HG03095 (cell line): ENCODE measurements at regions not wholly inside any gene's neighbourhood (a gene's known extent, or its start where the extent isn't known, plus 50 kb on each side); places are given as distances from the start of the nearest gene placed in this dataset.
"Not testable (repeated sequence)": the region's sequence is repeated elsewhere in the genome, so short reads cannot be mapped to it uniquely, and the experiment has no call there.

ENCODE experiments used
- ATAC-seq: cut with Tn5 transposase; IDR thresholded peaks from one replicate; pipeline ENCODE4 v1.9.1; 2021; ENCODE audit warnings: moderate library complexity; ENCODE audit not compliant: unreplicated experiment

DNA sequence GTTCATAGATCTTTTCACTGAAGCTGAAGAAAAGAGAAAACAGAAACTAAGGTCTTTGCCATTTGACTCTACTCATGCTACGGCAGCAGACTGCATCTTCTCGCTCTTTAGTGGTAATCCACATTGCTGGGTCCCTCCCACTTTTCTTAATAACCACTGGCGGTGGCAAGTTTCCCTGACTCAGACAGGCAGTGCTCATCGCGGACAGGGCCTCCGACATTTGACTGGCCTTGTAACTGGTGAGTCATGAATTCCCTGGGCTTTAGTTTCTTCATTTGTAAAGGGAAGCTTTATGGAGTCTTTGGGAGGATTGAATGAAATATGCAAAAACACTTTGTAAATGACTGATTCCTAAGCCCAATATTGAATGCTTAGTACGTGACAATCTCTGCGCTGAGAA, 238.2 kb upstream of the RBBP8 start:
- no peak for ATAC-seq

DNA sequence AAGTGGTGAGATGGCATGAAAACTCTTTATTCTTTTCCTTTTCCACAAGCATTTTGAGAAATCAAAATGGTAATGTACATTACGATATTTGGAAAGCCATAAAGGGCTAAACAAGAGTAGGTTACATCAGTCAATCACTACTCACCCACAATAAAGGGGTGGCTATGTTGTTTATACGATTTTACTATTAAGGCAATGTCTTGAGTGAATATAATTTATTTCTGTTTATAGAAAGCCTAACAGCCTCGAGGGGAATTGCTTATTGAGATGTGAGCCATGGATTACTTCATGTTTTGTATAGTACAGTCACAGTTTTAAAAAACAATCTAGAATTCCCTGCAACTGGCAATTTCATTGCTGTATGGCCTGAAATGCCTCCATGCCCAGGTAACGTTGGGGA, 237.5 kb upstream of the RBBP8 start:
- ATAC-seq, result no peak

DNA sequence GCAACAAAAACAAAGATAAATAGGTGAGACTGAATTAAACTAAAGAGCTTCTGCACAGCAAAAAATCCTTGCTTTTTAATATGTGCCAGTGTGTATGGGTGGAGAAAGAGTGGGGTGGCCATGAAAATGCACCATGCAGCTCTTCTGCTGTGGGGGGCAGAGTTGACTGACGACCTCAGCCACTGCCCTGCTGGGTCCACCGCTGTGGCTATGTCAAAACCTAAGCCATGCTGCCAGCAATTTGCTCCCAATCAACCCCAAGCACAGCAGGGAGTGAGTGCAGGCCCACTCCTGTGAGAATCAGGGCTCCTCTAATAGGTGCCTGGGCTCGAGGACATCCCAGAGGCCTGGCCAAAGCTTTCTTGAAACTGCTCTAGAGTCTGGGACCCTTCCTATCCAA, 235.6 kb upstream of the RBBP8 start:
- no peak for ATAC-seq

DNA sequence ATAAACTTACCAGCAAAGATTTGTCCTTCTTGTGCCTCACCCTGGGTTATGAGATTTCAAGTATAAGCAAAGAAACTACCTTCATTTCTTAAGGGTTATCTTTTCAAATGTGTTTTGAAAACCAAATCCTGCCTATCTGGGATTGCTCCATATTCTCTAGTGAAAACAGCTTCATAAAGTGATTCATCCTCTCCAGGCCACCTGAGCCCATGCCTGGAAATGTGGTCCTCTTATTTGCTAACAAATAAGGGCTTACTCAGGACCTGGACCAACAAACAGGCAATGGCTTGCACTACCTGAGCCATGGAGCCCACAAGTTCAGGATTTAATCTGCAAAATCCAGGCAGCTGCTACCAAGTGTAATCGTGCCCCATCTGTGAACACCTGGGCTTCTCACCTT, 234.4 kb upstream of the RBBP8 start:
- no peak for ATAC-seq

DNA sequence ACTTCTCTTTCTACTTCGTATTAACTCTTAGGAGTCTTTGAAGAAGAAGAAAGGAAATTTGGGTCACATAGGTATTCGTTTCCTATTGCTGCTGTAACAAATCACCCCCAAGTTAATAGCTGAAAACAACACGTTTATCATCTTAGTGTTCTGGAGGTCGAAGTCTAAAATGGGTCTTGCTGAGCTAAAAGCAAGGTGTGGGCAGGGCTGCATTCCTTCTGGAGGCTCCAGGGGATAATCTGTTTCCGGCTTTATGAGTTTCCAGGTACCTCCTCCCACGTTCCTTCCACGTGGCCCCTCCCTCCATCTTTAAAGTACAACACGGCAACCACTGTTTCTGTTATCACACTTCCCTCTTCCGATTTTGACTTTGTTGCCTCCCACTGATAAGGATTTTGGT, 233.5 kb upstream of the RBBP8 start:
- no peak for ATAC-seq

DNA sequence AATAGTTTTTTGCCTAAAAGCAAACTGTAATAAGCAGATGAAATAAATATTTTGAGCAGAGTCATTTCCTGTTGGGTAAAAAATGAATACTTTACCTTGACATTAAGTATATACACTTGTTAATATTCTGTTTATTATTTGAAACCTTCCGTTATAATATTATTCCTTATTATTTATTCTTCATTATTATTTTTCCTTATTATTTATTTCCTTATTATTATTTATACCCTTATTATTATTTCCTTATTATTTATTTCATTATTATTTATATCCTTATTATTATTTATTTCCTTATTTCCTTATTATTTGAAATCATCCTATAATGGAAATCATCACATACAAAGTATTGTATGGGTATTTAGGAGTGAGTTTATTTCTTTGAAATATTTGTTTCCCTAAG, 232.2 kb upstream of the RBBP8 start:
- ATAC-seq, result no peak

DNA sequence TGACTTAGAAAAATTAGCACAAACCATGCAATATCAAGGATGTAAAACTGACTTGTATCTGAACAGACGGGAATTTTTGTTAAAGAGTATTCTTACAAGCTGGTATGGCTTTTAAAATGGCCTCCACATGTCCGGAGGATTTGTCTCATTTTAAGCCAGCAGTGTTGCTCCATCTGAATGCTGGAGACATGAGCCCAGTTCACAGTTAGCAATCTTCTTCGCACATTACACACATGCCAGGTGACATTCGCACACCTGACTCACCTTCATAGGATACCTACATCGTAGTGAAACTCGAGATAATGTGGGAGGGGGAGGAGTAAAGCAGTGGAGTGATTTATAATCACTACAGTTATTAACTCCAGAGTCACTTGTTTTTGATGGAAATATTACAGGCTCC, 231.8 kb upstream of the RBBP8 start:
- no peak for ATAC-seq

DNA sequence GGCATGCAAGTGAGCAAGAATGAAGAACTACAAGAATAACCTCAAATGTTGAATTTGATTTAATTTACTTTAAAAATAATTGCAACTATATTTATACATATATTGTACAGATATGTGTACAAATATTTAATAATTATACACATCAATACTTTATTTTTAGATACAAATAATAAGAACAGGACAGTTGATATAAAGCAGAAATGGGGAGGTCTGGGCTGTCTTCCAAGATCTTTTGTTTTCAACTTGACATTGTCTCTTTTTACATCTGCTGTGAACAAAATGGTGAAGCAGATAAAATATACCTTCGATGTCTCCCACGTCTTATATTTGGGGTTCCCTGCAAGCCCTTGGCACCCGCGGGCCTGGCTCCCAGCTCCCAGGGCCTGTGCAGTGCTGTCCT, 231.3 kb upstream of the RBBP8 start:
- ATAC-seq, result no peak

DNA sequence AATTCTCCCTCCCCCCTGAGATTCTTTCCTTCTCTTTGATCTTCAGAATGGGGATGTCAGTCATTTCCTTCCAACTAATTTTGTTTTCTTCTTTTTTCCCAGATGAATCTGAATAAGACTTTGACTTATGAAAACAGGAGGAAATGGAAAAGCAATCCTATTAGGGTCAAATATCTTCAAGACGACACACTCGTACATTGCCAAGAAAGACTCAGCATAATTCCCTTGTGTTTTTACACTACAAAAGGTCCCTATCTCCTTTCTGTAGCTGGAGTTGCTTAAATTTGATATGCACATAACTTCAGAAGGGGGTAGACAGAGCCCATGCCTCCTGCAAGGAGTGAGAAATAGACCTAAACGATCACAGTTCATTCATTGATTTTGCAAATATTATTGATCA, 230.3 kb upstream of the RBBP8 start:
- ATAC-seq, result no peak

DNA sequence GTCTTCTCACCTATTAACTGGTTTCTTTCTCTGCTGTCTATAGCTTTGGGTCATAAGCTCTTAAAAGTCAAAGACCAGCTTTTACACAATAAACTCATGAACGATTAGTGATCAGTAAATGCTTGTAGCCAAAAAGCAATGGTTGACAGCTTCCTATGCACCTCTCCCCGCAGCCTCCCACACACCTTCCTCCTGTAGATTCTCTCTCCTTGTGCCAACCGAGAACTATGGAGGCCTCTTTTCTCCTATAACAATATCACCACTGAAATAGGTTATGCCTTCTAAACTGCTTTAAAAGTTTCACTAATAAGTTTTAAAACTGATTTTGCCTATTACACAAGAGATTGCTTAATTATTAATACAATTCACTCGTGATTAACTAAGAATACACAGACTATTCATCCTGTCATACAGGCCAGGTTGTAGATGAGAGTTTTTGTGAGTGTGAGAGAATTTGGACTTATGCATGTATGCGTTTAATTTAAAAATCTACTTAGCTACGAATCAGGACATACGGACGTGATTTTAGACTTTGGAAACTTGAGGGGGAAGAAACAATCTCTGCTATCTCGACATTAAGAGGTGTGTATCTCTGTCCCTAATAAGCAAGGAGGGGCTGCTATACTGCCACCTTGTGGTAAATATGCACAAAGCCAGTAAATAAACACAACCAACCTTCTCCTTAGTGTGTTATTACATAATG, 229.1 kb upstream of the RBBP8 start:
- ATAC-seq, result no peak

DNA sequence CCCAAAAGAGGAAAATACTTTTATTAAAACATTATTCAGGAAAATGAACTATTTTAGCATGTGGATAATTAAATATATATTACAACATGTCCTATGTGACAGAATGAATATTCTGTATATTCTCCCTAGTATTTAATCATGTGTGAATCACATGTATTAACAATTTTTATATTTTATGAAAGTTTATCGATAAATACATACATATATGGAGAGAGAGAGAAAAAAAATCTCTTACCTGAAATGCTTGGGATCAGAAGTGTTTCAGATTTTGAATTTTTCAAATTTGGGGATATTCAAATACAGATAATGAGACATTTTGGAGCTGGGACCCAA, 228.6 kb upstream of the RBBP8 start:
- ATAC-seq, result no peak

DNA sequence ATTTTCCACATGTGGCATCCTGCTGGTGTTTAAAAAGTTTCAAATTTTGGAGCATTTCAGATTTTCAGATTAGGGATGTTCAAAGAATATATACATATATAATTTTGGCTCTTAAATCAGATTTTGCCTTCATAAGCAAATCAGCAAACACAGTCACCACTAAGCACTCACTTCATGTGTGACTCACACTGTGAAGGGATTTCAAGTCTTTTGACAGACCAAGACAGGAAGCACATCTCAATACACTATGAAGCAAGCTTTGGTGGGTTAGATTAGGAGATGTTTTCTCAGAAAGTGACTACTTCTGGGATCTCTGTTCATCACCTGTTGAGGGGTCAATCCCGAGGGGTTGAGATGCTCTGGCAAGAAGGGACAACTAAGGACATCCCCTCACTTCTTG, 227.8 kb upstream of the RBBP8 start:
- ATAC-seq, result no peak

DNA sequence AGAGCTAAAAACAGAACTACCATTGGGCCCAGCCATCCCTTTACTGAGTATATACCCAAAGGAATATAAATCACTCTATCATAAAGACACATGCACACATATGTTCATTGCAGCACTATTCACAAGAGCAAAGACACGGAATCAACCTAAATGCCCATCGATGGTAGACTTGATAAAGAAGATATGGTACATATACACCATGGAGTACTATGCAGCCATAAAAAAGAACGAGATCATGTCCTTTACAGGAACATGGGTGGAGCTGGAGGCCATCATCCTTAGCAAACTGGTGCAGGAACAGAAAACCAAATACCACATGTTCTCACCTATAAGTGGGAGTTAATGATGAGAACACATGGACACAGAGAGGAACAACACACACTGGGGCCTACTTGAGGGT, 227.1 kb upstream of the RBBP8 start:
- ATAC-seq, result not testable (repeated sequence)

DNA sequence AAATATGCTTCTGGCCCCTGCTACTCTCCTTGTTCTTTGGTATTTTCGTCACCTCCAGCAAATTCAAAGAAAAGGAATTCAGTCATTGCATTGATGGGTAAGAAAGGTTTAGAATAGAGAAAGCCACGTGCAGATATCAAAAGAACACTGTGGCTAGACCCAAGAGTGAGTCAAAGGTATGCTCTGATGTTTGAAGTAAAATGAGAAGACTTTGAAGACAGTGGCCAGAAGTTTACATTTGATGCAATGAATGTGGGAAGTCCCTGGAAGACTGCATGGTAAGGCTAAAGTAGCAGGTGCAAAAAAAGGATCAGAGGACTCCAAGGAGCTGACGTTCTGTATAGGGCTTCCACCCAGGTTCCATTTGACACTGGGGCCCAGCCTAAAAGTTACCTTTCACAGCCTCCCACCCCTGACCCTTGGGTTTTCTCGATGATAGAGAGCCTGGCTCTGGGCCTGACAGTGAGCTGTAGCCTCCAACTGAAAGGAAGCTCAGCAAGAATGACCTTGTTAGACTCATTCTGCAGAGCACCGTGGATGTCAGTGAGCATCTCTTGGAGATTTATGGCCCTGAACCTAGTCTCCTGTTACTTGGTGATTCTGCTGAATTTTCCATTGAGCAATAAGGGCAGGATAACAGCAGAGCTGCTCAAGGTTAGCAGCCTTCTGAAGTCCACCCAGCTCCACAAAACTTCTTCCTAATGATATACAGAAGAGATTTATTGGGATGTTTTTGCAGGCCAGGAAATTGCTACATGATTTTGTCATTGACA, 223.7 kb upstream of the RBBP8 start:
- no peak for ATAC-seq

DNA sequence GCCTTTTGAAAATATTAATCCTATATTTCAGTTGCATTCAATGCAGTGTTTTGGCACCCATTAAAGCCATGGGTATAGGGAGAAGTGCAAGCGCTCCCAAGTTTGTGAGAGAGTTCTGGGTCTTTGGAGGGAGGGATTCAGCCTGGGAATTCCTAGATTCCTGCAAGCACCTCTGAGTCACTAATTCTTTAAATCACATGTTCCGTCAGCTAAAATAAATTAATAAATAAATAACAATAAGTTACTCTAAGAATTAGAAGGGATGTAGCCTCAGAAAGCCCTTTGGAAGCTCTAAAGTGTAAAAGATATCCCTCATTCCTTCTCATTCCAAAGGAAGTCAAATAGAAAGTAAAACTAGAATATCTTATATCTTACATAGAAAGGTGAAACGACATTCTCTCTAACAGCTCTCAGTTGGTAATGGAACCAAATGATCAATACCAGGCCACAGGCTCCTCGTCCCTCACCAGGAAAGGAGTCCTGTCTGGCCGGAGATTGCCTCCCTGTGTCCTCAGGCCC, 222.4 kb upstream of the RBBP8 start:
- no peak for ATAC-seq

DNA sequence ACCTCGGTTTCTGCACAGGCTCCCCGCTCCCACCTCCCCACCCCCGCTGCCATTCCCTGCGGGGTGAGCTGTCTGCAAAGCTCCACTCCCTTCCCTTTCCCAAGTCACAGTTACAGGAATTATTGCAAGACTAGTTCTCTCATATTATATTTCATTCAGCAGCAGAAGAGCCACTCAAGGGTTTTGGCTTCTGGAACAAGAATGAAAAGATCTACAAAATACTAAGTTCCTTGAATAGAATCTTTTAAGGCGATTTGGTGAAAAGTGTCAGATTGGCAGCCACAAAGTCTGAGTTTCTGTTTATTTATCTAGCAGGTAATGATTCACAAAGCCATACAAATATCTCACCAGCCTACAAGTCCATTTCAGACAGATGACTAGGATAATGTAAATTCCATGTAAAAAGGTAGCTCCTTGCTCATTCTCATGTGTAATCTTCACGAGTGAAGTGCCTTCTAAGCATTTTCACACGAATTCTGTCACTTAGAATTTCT, 221.9 kb upstream of the RBBP8 start:
- no peak for ATAC-seq

DNA sequence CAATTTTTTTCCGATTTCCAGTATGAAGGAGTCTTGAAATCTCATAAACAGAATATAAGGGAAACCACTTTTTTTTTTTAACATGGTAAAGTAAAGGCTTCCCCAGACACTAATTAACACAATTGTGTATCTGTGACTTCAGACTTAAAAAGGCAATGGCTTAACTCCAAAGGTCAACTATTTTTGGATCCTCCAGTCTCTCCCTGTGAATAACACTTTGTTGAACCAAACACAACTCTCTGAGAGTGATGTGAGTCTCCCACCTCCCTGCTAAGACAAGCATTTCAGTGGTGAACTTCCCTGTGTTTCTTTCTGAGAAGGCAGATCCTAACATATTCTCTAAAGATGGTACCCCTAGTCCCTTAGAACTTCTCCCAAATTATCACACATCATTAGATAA, 219.6 kb upstream of the RBBP8 start:
- no peak for ATAC-seq

DNA sequence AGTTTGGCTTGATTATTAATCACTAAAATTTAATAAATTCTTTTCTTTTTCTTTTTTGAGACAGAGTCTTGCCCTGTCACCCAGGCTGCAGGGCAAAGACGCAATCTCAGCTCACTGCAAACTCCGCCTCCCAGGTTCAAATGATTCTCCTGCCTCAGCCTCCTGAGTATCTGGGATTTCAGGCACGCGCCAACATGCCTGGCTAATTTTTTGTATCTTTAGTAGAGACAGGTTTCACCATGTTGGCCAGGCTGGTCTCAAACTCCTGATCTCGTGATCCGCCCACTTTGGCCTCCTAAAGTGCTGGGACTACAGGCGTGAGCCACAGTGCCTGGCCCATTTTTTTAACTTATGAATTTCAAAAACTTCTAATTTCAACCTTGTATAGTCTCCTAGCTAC, 215.6 kb upstream of the RBBP8 start:
- ATAC-seq, result not testable (repeated sequence)

DNA sequence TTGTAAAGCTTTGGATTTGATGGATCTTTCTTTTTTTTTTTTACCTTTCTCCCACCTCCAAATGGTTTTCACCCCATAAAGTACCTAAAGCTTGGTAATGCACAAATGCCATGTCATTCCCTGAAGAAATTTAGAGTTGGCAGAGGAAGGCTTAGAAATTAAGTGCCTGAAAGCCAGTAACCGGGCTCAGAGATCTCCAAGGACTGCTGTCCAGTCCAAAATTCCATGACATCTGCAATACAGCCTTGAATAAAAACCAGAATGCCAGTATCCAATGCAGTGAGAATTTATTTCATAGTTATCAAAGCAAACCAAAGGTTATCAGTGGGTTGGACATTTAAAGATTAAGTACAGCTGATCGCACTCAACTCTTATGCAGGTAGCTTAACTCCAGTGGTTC, 209.9 kb upstream of the RBBP8 start:
- ATAC-seq, result no peak

DNA sequence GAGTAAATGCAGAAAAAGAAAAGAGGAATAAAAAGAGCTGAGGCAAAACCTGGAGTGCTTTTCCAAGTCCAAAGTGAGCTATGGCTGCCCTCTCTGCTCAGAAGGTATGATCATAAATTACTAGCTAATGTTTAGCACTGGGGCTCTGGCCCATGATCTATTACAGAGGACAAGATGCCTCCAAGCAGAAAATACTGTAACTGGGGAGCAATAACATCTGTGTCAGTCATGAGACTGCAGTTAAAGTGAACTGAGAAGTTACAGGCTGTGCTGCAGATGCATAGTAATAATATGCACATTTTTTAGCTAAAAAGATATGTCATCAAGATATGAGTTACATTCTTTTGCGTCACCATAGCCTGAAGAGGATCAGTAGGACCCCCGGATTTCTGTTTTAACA, 209.4 kb upstream of the RBBP8 start:
- ATAC-seq, result no peak

DNA sequence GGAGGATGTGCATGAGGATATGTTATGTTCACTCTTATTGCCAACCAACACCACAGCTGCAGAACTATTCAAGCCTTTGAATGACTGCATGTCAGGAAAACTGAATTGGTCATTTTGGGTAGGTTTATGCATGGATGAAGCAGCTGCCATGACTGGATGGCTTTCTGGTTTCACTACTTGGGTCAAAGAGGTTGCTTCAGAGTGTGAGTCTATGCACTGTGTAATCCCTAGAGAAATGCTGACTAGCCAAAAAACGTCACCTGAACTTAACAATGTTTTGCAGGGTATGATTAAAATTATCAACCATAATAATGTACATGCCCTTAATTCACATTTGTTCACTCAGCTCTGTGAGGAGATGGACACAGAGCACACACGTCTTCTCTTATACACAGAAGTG, 206.7 kb upstream of the RBBP8 start:
- ATAC-seq, result no peak

DNA sequence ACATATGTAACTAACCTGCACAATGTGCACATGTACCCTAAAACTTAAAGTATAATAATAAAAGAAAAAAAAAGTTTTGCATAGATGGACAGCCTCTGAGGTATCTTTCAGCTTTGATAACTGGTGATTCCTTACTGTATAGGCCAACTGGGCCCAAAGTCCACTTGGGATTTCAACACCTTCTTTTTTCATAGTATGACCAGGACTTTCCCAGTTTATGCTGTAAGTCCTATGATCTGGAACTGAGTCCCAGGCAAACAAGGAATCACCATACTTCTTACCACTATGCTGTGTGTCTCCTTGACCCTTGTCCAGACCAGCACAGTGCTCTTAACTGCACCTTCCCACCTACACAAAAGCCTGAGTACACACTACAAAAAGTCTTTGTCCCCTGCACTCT, 205.1 kb upstream of the RBBP8 start:
- no peak for ATAC-seq
